Ovary (tissue), 7 donors: ENCODE measurements at regions not wholly inside any gene's neighbourhood (a gene's known extent, or its start where the extent isn't known, plus 50 kb on each side); places are given as distances from the start of the nearest gene placed in this dataset.

Source experiments
- DNase-seq, 5 donors: peaks; one replicate each; pipeline ENCODE4 v3.0.0-alpha.2; 2019 to 2020
- H3K27ac ChIP-seq, 2 donors: fragments of 200-600 bp; one replicate each; pipeline versions ENCODE4 v1.5.1 to v1.8.0; 2019 to 2022
- H3K27me3 ChIP-seq: fragments of 200-600 bp; one replicate; pipeline ENCODE4 v1.8.0; 2022
- H3K36me3 ChIP-seq: fragments of 200-600 bp; sonication (generic); one replicate; pipeline ENCODE4 v1.5.1; 2019
- H3K4me1 ChIP-seq: one replicate; pipeline ENCODE4 v1.8.1; 2013; ENCODE audit warnings: mild to moderate bottlenecking, moderate library complexity; ENCODE audit not compliant: insufficient read depth
- H3K4me3 ChIP-seq: fragments of 200-600 bp; sonication (generic); one replicate; pipeline ENCODE4 v1.5.1; 2017
- H3K9me3 ChIP-seq, 2 donors: fragments of 200-600 bp in 1 of 2; sonication (generic) in 1 of 2; one replicate each; pipeline versions ENCODE4 v1.5.1 to v1.8.1; 2013 to 2019; ENCODE audit warnings: mild to moderate bottlenecking in 1 of 2, moderate library complexity in 1 of 2
- EP300 ChIP-seq: sonication (generic); formaldehyde crosslinking; IDR thresholded peaks from one replicate; pipeline ENCODE4 v1.6.1; 2017; ENCODE audit warnings: antibody characterized with exemption
- POLR2A ChIP-seq: fragments of 450-650 bp; IDR thresholded peaks from one replicate; pipeline ENCODE4 v1.6.1; 2017; ENCODE audit warnings: antibody characterized with exemption, mild to moderate bottlenecking, moderate library complexity
- WGBS, 3 donors: extraction: QIAGEN DNeasy Blood & Tissue Kit in 1 of 3; methylation state at CpG; one replicate each; pipeline versions ENCODE4 v1.1.5 to v1.1.7; 2013 to 2017; 5-methylcytosine and 5-hydroxymethylcytosine counted together
- intact Hi-C, 4 donors: fragments of 100-400 bp; cut with DNase I; formaldehyde crosslinking; loops; one replicate each; pipeline versions ENCODE4 v1.11.0 to v1.15.1; 2022 to 2023
- TF ChIP-seq, protein P1 (sequence below), 3 donors: fragments of 450-650 bp in 2 of 3; fragments of 200-600 bp in 1 of 3; IDR thresholded peaks; one replicate each; pipeline versions ENCODE4 v1.5.1 to v1.8.0; 2016 to 2022; ENCODE audit warnings: antibody characterized with exemption in 3 of 3, mild to moderate bottlenecking in 1 of 3
- donor health status: DM: no; HTN: no; CAD: no; lungs with moderate emphysema.
- donor health status: DM: no; HTN: no; CAD: no.
- donor health status: Bipolar disorder and iron deficiency.
- donor health status: DM: no; HTN: no; CAD: no.
- donor health status: DM: yes; HTN: yes; CAD: no.

DNA sequence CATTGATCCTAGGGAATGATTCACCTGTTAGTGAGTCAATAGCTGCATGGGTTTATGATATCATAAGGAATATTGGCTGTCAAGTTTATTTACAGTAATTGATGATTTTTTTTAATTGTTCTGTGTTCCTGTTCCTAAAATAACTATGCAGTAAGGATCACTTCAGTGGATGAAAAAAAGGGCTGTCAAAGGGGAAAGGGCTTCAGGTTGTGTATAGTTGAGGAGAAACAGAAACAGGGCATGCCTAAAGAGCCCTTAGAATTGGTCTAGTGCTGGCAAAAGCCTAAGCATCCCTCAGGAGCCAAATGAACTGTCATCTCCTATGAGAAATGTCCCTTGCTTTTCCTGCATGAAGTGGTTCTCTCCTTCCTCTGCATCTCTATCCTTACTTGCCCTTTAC, 444.9 kb downstream of the RMST start:
- Histone ChIP-seq H3K36me3 (no peaks in the 10 kb centered on the region), H3K4me3 (no peak overlapping the region), H3K4me1 (no peaks in the 10 kb centered on the region), H3K27ac (no peak overlapping the region), H3K27me3 (no peaks in the 10 kb centered on the region), H3K9me3 (no peaks in the 10 kb centered on the region)
- TF ChIP-seq EP300: no peak
- TF ChIP-seq, protein P1, sequence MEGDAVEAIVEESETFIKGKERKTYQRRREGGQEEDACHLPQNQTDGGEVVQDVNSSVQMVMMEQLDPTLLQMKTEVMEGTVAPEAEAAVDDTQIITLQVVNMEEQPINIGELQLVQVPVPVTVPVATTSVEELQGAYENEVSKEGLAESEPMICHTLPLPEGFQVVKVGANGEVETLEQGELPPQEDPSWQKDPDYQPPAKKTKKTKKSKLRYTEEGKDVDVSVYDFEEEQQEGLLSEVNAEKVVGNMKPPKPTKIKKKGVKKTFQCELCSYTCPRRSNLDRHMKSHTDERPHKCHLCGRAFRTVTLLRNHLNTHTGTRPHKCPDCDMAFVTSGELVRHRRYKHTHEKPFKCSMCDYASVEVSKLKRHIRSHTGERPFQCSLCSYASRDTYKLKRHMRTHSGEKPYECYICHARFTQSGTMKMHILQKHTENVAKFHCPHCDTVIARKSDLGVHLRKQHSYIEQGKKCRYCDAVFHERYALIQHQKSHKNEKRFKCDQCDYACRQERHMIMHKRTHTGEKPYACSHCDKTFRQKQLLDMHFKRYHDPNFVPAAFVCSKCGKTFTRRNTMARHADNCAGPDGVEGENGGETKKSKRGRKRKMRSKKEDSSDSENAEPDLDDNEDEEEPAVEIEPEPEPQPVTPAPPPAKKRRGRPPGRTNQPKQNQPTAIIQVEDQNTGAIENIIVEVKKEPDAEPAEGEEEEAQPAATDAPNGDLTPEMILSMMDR (IDR thresholded peaks at IDR 0.05): no peak
- DNase-seq: no peak
- intact Hi-C loops: no loop called here

DNA sequence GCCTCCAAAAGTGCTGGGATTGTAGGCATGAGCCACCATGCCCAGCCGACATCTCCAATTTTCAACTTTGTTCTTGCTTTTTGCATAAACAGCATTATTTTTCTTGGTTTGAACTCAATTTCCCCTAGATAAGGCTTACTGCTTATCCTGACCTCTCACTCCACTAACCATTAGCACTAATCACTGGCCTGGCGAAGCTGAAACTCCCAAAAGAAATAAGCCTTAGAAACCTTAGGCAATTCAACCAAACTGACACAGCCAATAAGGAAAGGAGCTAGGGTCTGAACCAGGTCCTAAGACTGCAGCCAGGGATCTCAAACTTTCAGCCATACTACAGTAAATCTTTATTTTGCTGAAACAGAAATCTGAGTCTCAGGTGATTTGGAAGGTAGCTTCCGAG, 448.0 kb downstream of the RMST start:
- Histone ChIP-seq H3K36me3 (no peaks in the 10 kb centered on the region), H3K4me1 (no peaks in the 10 kb centered on the region), H3K27me3 (no peaks in the 10 kb centered on the region), H3K27ac (no peak overlapping the region), H3K4me3 (no peak overlapping the region), H3K9me3 (no peaks in the 10 kb centered on the region)
- no peak for TF ChIP-seq EP300
- no peak for TF ChIP-seq POLR2A
- TF ChIP-seq, protein P1 (IDR thresholded peaks at IDR 0.05): no peak
- 60 to 82% (median 61%) methylated on average over 3 of the region's 3 CpGs for WGBS, 3 donors
- intact Hi-C loops: no loop called here
- no peak for DNase-seq

DNA sequence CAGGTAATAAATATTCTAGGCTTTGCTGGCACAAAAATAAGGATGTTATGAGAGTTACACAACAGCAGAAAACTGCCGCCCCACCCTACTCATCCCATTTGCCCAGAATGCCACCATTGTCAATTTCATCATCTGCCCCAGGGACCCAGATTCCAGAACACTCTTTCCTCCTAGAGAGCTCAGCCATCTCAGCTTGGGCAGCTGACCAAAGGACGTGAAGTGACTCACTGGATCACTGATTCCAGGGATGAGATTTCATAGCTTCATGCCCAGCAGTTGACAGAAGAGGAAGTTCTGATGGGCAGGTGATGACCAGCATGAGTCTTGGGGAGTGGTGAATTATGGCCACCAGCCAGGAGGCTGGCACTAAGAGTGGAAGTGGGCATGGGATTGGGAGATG, 450.3 kb downstream of the RMST start:
- no peak overlapping the region for H3K4me3 ChIP-seq
- WGBS, 3 donors: 67 to 77% (median 70%) methylated on average over 2 of the region's 2 CpGs
- H3K27ac ChIP-seq: no peak overlapping the region
- H3K36me3 ChIP-seq: no peaks in the 10 kb centered on the region
- intact Hi-C loops: no loop called here
- H3K9me3 ChIP-seq: no peaks in the 10 kb centered on the region
- H3K4me1 ChIP-seq: no peaks in the 10 kb centered on the region
- no peaks in the 10 kb centered on the region for H3K27me3 ChIP-seq
- TF ChIP-seq POLR2A (no peak), EP300 (no peak)
- TF ChIP-seq, protein P1 (IDR thresholded peaks at IDR 0.05): no peak
- no peak for DNase-seq

DNA sequence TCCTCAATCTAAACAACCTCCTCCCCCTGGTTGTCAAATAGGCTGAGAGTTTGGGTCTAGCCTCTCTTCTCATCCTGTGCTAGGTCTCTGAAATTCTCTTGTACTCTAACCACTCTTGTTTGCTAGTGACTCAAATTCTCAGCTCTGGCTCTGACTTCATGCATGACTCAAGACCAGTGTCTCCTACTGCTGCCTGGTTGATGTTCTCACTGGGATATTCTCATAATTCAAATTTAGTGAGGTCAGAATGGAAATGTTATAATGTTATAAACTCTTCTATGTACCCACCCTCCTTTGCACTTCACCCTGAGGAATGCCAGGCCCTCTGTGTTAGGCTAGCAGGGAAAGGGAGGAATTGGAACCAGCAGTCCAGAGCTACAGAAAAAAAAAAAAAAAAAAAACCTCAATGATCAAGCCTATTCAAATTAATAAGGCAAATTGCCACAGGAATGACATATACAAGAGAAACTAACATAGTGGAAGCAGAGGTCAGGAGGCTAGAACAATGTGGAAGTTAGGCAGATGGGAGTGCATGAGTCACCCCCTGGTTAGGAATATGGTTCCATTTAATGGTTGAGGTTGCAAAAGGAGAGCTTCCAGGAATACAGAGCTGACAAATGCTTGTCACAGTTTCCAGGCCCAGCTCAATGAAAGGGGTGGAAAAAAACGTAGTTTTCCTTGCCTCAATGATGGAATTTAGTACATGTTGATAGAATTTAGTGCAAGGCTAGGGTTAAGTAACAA, 459.5 kb downstream of the RMST start:
- TF ChIP-seq EP300 (no peak), POLR2A (no peak)
- TF ChIP-seq, protein P1 (IDR thresholded peaks at IDR 0.05): no peak
- intact Hi-C loops: no loop called here
- H3K4me3 ChIP-seq: no peak overlapping the region
- H3K27ac ChIP-seq: no peak overlapping the region
- H3K36me3 ChIP-seq: no peaks in the 10 kb centered on the region
- no peak for DNase-seq
- no peaks in the 10 kb centered on the region for H3K9me3 ChIP-seq
- H3K4me1 ChIP-seq: no peaks in the 10 kb centered on the region
- no peaks in the 10 kb centered on the region for H3K27me3 ChIP-seq
- WGBS, 3 donors: 52 to 67% (median 58%) methylated on average over 1 of the region's 1 CpG
